ENCODE measurements at regions not wholly inside any gene's neighbourhood (a gene's known extent, or its start where the extent isn't known, plus 50 kb on each side); places are given as distances from the start of the nearest gene placed in this dataset.

DNA sequence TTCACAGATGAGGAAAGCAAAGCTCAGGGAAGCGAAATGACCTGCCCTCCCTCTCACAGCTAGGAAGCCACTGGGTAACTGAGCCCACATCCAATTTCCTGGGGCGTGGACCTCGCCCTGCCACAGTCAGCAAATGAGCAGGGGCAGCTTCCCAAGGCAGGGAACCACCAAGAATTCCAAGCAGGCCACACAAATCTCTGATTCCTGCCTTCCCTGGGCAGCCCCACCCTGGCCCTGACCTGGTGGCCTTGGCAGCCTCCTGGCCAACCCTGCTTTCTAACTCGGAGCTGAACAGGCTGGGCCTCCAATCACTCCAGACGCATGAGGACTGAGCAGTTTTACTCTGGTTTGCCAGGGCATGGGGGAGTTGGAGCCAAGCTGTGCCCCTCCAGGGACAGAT is 203.7 kb upstream of the TLE3 start:
- no peaks in the 10 kb centered on the region for H3K27me3 ChIP-seq
- no peak for TF ChIP-seq POLR2A (IDR thresholded peaks at IDR 0.05)
- TF ChIP-seq, protein P1, sequence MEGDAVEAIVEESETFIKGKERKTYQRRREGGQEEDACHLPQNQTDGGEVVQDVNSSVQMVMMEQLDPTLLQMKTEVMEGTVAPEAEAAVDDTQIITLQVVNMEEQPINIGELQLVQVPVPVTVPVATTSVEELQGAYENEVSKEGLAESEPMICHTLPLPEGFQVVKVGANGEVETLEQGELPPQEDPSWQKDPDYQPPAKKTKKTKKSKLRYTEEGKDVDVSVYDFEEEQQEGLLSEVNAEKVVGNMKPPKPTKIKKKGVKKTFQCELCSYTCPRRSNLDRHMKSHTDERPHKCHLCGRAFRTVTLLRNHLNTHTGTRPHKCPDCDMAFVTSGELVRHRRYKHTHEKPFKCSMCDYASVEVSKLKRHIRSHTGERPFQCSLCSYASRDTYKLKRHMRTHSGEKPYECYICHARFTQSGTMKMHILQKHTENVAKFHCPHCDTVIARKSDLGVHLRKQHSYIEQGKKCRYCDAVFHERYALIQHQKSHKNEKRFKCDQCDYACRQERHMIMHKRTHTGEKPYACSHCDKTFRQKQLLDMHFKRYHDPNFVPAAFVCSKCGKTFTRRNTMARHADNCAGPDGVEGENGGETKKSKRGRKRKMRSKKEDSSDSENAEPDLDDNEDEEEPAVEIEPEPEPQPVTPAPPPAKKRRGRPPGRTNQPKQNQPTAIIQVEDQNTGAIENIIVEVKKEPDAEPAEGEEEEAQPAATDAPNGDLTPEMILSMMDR (IDR thresholded peaks at IDR 0.05): no peak
- H3K27ac ChIP-seq: no peak overlapping the region
- DNase-seq: no peak
- 72 to 95% methylated on average over 4 to 5 of the region's 5 CpGs for WGBS, 2 donors
- no peak overlapping the region for H3K4me3 ChIP-seq
- intact Hi-C loops (cut with DNase I; ENCODE audit: low total_unique reads): no loop called here
- no peaks in the 10 kb centered on the region for H3K9me3 ChIP-seq
- peaks cover 4% of the 10 kb centered on the region for H3K4me1 ChIP-seq
- no peaks in the 10 kb centered on the region for H3K36me3 ChIP-seq (ENCODE audit: low read depth, missing control alignments)

DNA sequence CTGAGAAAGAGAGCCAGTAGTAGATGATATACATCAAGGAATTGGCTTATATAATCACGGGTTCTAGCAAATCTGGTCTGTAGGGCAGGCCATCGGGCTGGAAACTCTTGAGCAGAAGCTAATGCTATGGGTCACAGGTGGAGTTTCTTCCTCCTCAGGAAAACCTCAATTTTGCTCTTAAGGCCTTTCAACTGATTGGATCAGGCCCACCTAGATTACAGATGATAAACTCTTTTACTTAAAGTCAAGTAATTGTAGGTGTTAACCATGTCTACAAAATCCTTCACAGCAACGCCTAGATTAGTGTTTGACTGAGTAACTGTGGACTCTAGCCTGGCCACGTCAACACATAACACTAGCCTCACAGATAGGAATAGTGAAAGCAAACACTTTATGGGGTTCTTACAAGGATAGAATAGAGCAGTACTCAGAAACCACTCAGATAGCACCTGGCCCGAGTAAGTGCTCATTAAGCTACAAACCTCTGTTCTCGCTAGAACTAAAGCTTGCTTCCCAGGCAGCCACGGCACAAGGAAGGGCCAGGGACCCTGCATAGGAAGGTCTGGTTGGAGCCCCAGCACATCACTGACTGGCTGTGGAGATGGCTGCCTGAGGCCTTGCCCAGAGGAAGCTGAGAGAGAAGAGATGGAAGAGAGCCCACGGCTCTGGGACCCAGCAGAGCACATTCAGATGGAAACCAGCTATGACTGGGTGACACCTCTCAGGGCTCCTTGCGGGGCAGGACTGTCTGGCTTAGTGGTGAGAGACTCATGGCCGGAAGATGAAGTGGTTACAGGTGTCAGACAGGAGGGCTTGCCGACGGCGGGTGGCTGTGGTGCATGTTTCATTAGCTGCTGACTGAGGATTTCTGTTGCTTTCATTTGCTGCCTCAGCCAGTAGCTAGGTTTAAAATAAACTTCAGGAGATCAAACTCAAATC is 202.5 kb upstream of the TLE3 start:
- Histone ChIP-seq H3K9me3 (no peaks in the 10 kb centered on the region), H3K4me3 (no peak overlapping the region), H3K36me3 (ENCODE audit: low read depth, missing control alignments) (no peaks in the 10 kb centered on the region), H3K4me1 (peaks cover 4% of the 10 kb centered on the region), H3K27ac (no peak overlapping the region), H3K27me3 (no peaks in the 10 kb centered on the region)
- intact Hi-C loops (cut with DNase I; ENCODE audit: low total_unique reads): no loop called here
- DNase-seq: no peak
- TF ChIP-seq POLR2A (IDR thresholded peaks at IDR 0.05): no peak
- TF ChIP-seq, protein P1 (IDR thresholded peaks at IDR 0.05): no peak
- 95 to 96% methylated on average over 13 of the region's 13 CpGs for WGBS, 2 donors

DNA sequence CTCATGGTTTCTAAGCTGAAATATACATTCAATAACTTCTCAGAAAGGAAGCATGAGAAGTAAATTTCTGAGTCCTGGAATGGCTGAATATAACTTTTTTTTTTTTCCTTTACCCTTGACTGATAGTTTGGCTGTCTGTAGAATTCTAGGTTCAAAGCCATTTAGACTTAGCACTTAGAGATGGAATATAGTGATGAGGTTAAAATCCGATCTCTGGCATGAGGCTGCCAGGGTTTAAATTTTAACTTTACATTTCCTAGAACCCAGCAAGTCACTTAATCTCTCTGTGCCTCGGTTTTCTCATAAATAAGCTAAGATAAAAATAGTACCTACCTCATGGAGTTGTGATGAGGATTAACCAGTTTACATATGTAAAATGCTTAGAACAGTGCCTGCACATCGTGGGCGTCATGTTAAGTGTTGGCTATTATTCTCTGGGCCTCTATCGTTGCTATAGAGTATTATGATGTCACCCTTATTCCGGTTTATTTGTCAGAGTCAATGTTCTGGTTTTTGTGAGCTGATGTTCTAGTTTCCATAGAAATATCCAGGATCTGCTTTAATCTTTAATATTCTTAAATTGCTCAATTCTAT is 199.8 kb upstream of the TLE3 start:
- intact Hi-C loops (cut with DNase I; ENCODE audit: low total_unique reads): no loop called here
- H3K9me3 ChIP-seq: no peaks in the 10 kb centered on the region
- peaks cover 4% of the 10 kb centered on the region for H3K4me1 ChIP-seq
- 91 to 94% methylated on average over 6 of the region's 6 CpGs for WGBS, 2 donors
- no peak for DNase-seq
- no peak overlapping the region for H3K4me3 ChIP-seq
- TF ChIP-seq POLR2A (IDR thresholded peaks at IDR 0.05): no peak
- TF ChIP-seq, protein P1 (IDR thresholded peaks at IDR 0.05): no peak
- no peaks in the 10 kb centered on the region for H3K27me3 ChIP-seq
- H3K27ac ChIP-seq: no peak overlapping the region
- no peaks in the 10 kb centered on the region for H3K36me3 ChIP-seq (ENCODE audit: low read depth, missing control alignments)

DNA sequence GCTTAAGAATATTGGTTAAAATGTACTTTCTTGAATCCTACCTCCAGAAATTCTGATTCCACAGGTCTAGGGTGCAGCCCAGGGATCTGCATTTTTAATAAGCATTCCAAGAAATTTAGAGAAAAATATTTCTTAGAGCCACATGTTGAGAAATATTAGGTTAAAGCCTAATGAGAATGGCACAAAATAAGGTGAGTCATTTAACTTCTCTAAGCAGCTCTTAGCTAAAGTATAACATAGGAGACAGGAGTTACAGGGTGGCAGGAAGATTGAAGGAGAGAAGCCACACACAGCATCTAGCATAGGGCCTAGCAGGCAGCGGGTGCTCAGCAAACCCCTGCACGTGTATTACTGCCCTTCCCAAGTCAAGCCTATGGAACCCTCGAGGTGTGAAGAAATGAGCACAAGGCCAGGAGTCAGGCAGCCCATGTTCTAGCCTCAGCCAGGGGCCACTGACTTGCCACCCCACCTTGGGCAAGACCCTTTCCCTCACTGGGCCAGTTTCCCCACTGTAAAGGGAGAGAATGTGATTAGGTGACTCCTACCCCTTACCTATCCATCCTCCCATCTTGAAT is 197.1 kb upstream of the TLE3 start:
- TF ChIP-seq POLR2A (IDR thresholded peaks at IDR 0.05): no peak
- TF ChIP-seq, protein P1 (IDR thresholded peaks at IDR 0.05): no peak
- intact Hi-C loops (cut with DNase I; ENCODE audit: low total_unique reads): no loop called here
- H3K27ac ChIP-seq: no peak overlapping the region

More for the DNA sequence above, 197.1 kb upstream of the TLE3 start:
- 90 to 93% methylated on average over 3 of the region's 3 CpGs for WGBS, 2 donors
- Histone ChIP-seq H3K27me3 (no peaks in the 10 kb centered on the region), H3K36me3 (ENCODE audit: low read depth, missing control alignments) (no peaks in the 10 kb centered on the region), H3K4me1 (peaks cover 1% of the 10 kb centered on the region), H3K4me3 (no peak overlapping the region), H3K9me3 (no peaks in the 10 kb centered on the region)
- no peak for DNase-seq
